HCT116 (cell line): ENCODE measurements at regions not wholly inside any gene's neighbourhood (a gene's known extent, or its start where the extent isn't known, plus 50 kb on each side); places are given as distances from the start of the nearest gene placed in this dataset.

ENCODE experiments used
- ATAC-seq: fragments of 200-7000 bp; cut with Tn5 transposase; 2 replicates; pipeline ENCODE4 v1.9.1; 2020; ENCODE audit warnings: mild to moderate bottlenecking, moderate library complexity
- BruUV-seq: library from RNA; stranded (reverse); fragments of 400-500 nt; replicated peaks from 2 replicates; lab custom pipeline; 2021; lab: Mats Ljungman, UMichigan
- CTCF ChIA-PET: fragments of 300-600 bp; sonication (Branson Sonifier 250); formaldehyde crosslinking; loops from one replicate; lab custom pipeline; 2021; ENCODE audit warnings: antibody characterized with exemption; lab: Charles Lee
- POLR2A ChIA-PET: fragments of 300-600, 350-600 bp; sonication (Branson Sonifier 250); formaldehyde crosslinking; loops from one replicate; lab custom pipeline; 2021; ENCODE audit warnings: antibody characterized with exemption; lab: Charles Lee
- RAD21 ChIA-PET, 2 experiments: fragments of 300-600 bp; sonication (Branson Sonifier 250); formaldehyde crosslinking; loops; one replicate each; lab custom pipeline; 2023; ENCODE audit warnings: low total read pairs in 2 of 2; ENCODE audit not compliant: uncharacterized antibody in 2 of 2, unreplicated experiment in 2 of 2, low non-redundant PET in 1 of 2; lab: Charles Lee
- DNase-seq: peaks from one replicate; pipeline ENCODE4 v3.0.0-alpha.2; 2010; ENCODE audit warnings: low read depth, low spot score
- H2AFZ ChIP-seq: fragments of 200-600 bp; shearing (Covaris generic), sonication (generic); 2 replicates; pipeline ENCODE4 v1.6.1; 2017; ENCODE audit warnings: low read depth, mixed run types, mixed read lengths, antibody characterized with exemption, low read length; ENCODE audit not compliant: poor library complexity, severe bottlenecking
- H3K27ac ChIP-seq: 2 replicates; pipeline ENCODE4 v1.5.1; 2012; ENCODE audit warnings: low read depth, low read length
- H3K27me3 ChIP-seq: fragments of 200-600 bp; sonication (generic); 2 replicates; pipeline ENCODE4 v1.6.1; 2016; ENCODE audit warnings: mixed run types, low read length, mixed read lengths; ENCODE audit not compliant: insufficient read depth
- H3K36me3 ChIP-seq, 2 experiments: fragments of 200-500 bp in 1 of 2; fragments of 200-600 bp in 1 of 2; sonication (Bioruptor generic) in 1 of 2; sonication (generic) in 1 of 2; 2 replicates each; pipeline versions ENCODE4 v1.5.1 to v1.6.1; 2014 to 2016; ENCODE audit warnings: low read length in 2 of 2, inconsistent platforms in 1 of 2, mixed read lengths in 1 of 2, mixed run types in 1 of 2; ENCODE audit not compliant: insufficient read depth in 2 of 2, control insufficient read depth in 1 of 2
- H3K4me1 ChIP-seq, 2 experiments: fragments of 200-600 bp in 1 of 2; sonication (generic) in 1 of 2; 2 replicates each; pipeline versions ENCODE4 v1.5.1 to v1.6.1; 2012 to 2017; ENCODE audit warnings: low read length in 2 of 2, inconsistent platforms in 1 of 2, mild to moderate bottlenecking in 1 of 2, mixed read lengths in 1 of 2, mixed run types in 1 of 2, moderate library complexity in 1 of 2; ENCODE audit not compliant: insufficient read depth in 2 of 2, control insufficient read depth in 1 of 2
- H3K4me2 ChIP-seq: fragments of 200-600 bp; sonication (generic); 2 replicates; pipeline ENCODE4 v1.6.1; 2017; ENCODE audit warnings: mixed run types, low read length, mixed read lengths
- H3K4me3 ChIP-seq, 2 experiments: fragments of 200-600 bp in 1 of 2; sonication (generic) in 1 of 2; replicated peaks in 1 of 2; 2 replicates each; pipeline ENCODE4 v1.5.1; 2011 to 2016; ENCODE audit warnings: low read length in 2 of 2, control low read depth in 1 of 2, low read depth in 1 of 2, mild to moderate bottlenecking in 1 of 2, mixed read lengths in 1 of 2, mixed run types in 1 of 2
- H3K79me2 ChIP-seq: fragments of 200-600 bp; sonication (generic); 2 replicates; pipeline ENCODE4 v1.6.1; 2017; ENCODE audit warnings: mild to moderate bottlenecking, mixed run types, low read length, moderate library complexity, mixed read lengths; ENCODE audit not compliant: insufficient read depth
- H3K9ac ChIP-seq: fragments of 200-600 bp; sonication (generic); 2 replicates; pipeline ENCODE4 v1.6.1; 2016; ENCODE audit warnings: low read length, mixed read lengths
- H3K9me2 ChIP-seq: fragments of 200-600 bp; sonication (generic), shearing (Covaris generic); 2 replicates; pipeline ENCODE4 v1.6.1; 2017; ENCODE audit warnings: mixed run types, mild to moderate bottlenecking, moderate library complexity; ENCODE audit not compliant: insufficient read depth
- H3K9me3 ChIP-seq, 2 experiments: fragments of 200-500 bp in 1 of 2; fragments of 200-600 bp in 1 of 2; sonication (Bioruptor generic) in 1 of 2; sonication (generic) in 1 of 2; 2 replicates each; pipeline ENCODE4 v1.6.1; 2014 to 2017; ENCODE audit warnings: low read length in 2 of 2, mixed read lengths in 2 of 2, inconsistent platforms in 1 of 2, low read depth in 1 of 2, mild to moderate bottlenecking in 1 of 2, mixed run types in 1 of 2, moderate library complexity in 1 of 2; ENCODE audit not compliant: control insufficient read depth in 1 of 2, insufficient read depth in 1 of 2
- H4K20me1 ChIP-seq: fragments of 200-600 bp; sonication (generic), shearing (Covaris generic); 2 replicates; pipeline ENCODE4 v1.6.1; 2017; ENCODE audit warnings: mixed run types, mild to moderate bottlenecking, moderate library complexity; ENCODE audit not compliant: insufficient read depth
- CEBPB ChIP-seq: IDR thresholded peaks from 2 replicates; pipeline ENCODE4 v1.6.1; 2012; ENCODE audit warnings: low read depth
- JUND ChIP-seq: IDR thresholded peaks from 2 replicates; pipeline ENCODE4 v1.6.1; 2012
- MAX ChIP-seq: IDR thresholded peaks from 2 replicates; pipeline ENCODE4 v1.6.1; 2012
- POLR2A ChIP-seq: IDR thresholded peaks from 2 replicates; pipeline ENCODE4 v1.7.0; 2011; ENCODE audit warnings: borderline replicate concordance; ENCODE audit not compliant: insufficient read depth, insufficient read length; ENCODE audit errors: extremely low read depth
- POLR2AphosphoS5 ChIP-seq: IDR thresholded peaks from 2 replicates; pipeline ENCODE4 v1.6.1; 2011; ENCODE audit warnings: mild to moderate bottlenecking, low read depth, low read length, moderate library complexity
- RAD21 ChIP-seq: IDR thresholded peaks from 2 replicates; pipeline ENCODE4 v1.6.1; 2012; ENCODE audit warnings: low read depth, mild to moderate bottlenecking
- SIN3A ChIP-seq: IDR thresholded peaks from 2 replicates; pipeline ENCODE4 v1.6.1; 2012; ENCODE audit warnings: low read depth
- SP1 ChIP-seq: IDR thresholded peaks from 2 replicates; pipeline ENCODE4 v1.6.1; 2012; ENCODE audit warnings: low read depth
- SRF ChIP-seq: IDR thresholded peaks from 2 replicates; pipeline ENCODE4 v1.6.1; 2012; ENCODE audit warnings: low read depth
- TCF7L2 ChIP-seq: IDR thresholded peaks from 2 replicates; pipeline ENCODE4 v1.7.0; 2011; ENCODE audit warnings: borderline replicate concordance, inconsistent platforms; ENCODE audit not compliant: insufficient read depth, insufficient read length; ENCODE audit errors: extremely low read depth
- YY1 ChIP-seq: IDR thresholded peaks from 2 replicates; pipeline ENCODE4 v1.6.1; 2011; ENCODE audit warnings: low read length, low read depth, moderate library complexity, mild to moderate bottlenecking; ENCODE audit not compliant: insufficient replicate concordance; ENCODE audit errors: extremely low read depth
- ZNF274 ChIP-seq: fragments of 200-500 bp; sonication (Bioruptor generic); IDR thresholded peaks from 2 replicates; pipeline ENCODE4 v1.6.1; 2014; ENCODE audit warnings: mild to moderate bottlenecking, low read depth, low read length, inconsistent platforms
- intact Hi-C: fragments of 100-400 bp; cut with micrococcal nuclease; formaldehyde crosslinking; loops from 2 replicates; pipeline ENCODE4 v1.10.0; 2022
- TF ChIP-seq, protein P1 (sequence below), 3 experiments: fragments of 200-600 bp in 1 of 3; sonication (generic) in 1 of 3; IDR thresholded peaks in 2 of 3; conservative IDR thresholded peaks in 1 of 3; 2 replicates each; pipeline ENCODE4 v1.5.1; 2012 to 2017; ENCODE audit warnings: low read depth in 2 of 3, low read length in 2 of 3, antibody characterized with exemption in 1 of 3, borderline replicate concordance in 1 of 3, control low read depth in 1 of 3, mild to moderate bottlenecking in 1 of 3, mixed read lengths in 1 of 3, mixed run types in 1 of 3, moderate library complexity in 1 of 3; ENCODE audit not compliant: insufficient read depth in 1 of 3
- TF ChIP-seq, protein P2 (sequence below): IDR thresholded peaks from 2 replicates; pipeline ENCODE4 v1.6.1; 2011; ENCODE audit warnings: mild to moderate bottlenecking, low read length, moderate library complexity; ENCODE audit not compliant: insufficient replicate concordance; ENCODE audit errors: extremely low read depth

DNA sequence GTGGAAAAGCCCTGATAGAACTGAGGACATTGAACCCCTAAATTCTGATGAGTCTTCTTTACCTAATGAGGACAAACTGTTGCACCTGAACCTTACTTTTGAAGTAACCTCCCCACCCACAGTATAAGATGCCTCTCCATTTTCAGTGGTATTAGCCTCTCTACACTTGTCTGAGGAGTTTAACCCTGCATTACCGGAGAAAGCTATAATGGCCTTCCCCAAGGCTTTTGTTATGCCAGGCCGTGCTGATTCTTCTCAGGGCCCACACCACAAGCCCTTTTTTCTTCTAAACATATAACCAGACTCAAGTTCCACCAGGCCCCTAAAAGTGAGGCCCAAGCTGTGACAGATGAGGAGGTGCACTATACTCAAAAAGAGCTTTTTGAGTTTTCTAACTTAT, 345.8 kb upstream of the GRID2 start:
- Histone ChIP-seq H3K9me2 (no peaks in the 10 kb centered on the region), H3K36me3 (no peaks in the 10 kb centered on the region), H3K9me3 (no peaks in the 10 kb centered on the region), H3K27ac (no peak overlapping the region), H3K9ac (no peak overlapping the region), H3K79me2 (no peaks in the 10 kb centered on the region), H3K27me3 (no peaks in the 10 kb centered on the region), H3K4me1 (no peaks in the 10 kb centered on the region), H3K4me3 (no peak overlapping the region), H2AFZ (no peak overlapping the region), H4K20me1 (no peaks in the 10 kb centered on the region), H3K4me2 (no peak overlapping the region)
- ChIA-PET CTCF (no interaction called here), RAD21 (no interaction called here), POLR2A (no interaction called here)
- no peak for TF ChIP-seq POLR2A
- no peak for TF ChIP-seq SIN3A
- TF ChIP-seq, protein P1, sequence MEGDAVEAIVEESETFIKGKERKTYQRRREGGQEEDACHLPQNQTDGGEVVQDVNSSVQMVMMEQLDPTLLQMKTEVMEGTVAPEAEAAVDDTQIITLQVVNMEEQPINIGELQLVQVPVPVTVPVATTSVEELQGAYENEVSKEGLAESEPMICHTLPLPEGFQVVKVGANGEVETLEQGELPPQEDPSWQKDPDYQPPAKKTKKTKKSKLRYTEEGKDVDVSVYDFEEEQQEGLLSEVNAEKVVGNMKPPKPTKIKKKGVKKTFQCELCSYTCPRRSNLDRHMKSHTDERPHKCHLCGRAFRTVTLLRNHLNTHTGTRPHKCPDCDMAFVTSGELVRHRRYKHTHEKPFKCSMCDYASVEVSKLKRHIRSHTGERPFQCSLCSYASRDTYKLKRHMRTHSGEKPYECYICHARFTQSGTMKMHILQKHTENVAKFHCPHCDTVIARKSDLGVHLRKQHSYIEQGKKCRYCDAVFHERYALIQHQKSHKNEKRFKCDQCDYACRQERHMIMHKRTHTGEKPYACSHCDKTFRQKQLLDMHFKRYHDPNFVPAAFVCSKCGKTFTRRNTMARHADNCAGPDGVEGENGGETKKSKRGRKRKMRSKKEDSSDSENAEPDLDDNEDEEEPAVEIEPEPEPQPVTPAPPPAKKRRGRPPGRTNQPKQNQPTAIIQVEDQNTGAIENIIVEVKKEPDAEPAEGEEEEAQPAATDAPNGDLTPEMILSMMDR (IDR thresholded peaks at IDR 0.05 in 2 of 3, conservative IDR thresholded peaks at IDR 0.05 in 1 of 3; ENCODE audit: borderline replicate concordance in 1 of 3, insufficient read depth in 1 of 3, low read depth in 2 of 3, low read length in 2 of 3) = no peak
- no peak for TF ChIP-seq TCF7L2
- no peak for TF ChIP-seq MAX
- TF ChIP-seq, protein P2, sequence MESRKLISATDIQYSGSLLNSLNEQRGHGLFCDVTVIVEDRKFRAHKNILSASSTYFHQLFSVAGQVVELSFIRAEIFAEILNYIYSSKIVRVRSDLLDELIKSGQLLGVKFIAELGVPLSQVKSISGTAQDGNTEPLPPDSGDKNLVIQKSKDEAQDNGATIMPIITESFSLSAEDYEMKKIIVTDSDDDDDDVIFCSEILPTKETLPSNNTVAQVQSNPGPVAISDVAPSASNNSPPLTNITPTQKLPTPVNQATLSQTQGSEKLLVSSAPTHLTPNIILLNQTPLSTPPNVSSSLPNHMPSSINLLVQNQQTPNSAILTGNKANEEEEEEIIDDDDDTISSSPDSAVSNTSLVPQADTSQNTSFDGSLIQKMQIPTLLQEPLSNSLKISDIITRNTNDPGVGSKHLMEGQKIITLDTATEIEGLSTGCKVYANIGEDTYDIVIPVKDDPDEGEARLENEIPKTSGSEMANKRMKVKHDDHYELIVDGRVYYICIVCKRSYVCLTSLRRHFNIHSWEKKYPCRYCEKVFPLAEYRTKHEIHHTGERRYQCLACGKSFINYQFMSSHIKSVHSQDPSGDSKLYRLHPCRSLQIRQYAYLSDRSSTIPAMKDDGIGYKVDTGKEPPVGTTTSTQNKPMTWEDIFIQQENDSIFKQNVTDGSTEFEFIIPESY = no peak
- TF ChIP-seq RAD21 = no peak
- TF ChIP-seq SRF = no peak
- no peak for TF ChIP-seq SP1
- no peak for TF ChIP-seq POLR2AphosphoS5
- no peak for TF ChIP-seq JUND
- no peak for TF ChIP-seq YY1
- TF ChIP-seq CEBPB = no peak
- TF ChIP-seq ZNF274 = no peak
- intact Hi-C loops = no loop called here
- DNase-seq (no peak), ATAC-seq (no peak)
- no TSS peak for BruUV-seq
